IPS-18c (cell line): ENCODE measurements at regions not wholly inside any gene's neighbourhood (a gene's known extent, or its start where the extent isn't known, plus 50 kb on each side); places are given as distances from the start of the nearest gene placed in this dataset.

Experiments used
- H3K4me3 ChIP-seq: 2 replicates; pipeline ENCODE4 v1.7.0; 2013; ENCODE audit warnings: low read depth, mild to moderate bottlenecking, low read length, moderate library complexity; ENCODE audit not compliant: insufficient read depth
- H3K9me3 ChIP-seq: one replicate; pipeline ENCODE4 v1.6.1; 2013; ENCODE audit warnings: mild to moderate bottlenecking, low read length, moderate library complexity; ENCODE audit not compliant: control insufficient read depth, insufficient read depth

- H3K9me3 ChIP-seq: no peaks in the 10 kb centered on the region
- H3K4me3 ChIP-seq: no peak overlapping the region
Measured at GRCh38 chr4:151990201-151990600, 229.4 kb upstream of the GATB start.

DNA sequence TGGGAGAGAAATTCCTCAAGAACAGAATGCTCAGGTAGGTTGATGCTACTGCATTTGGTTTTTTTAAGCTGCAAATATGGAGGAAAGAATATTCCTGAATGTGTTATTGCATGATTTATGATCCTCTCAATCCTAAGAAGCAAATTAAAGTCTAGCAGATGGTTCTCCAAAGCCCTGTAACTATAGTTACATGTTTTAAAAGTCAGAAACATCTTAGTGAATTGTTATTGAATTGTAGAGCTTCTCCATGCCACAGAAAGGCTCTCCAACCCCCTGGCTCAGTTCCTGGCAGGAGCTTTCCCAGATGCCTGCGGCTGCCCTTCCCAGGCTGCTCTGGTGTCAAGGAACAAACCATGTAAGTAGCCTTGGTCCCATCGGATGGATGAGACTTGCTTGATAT is 227.8 kb upstream of the GATB start:
- Histone ChIP-seq H3K4me3 (no peak overlapping the region), H3K9me3 (no peaks in the 10 kb centered on the region)

GRCh38 chr4:151987606-151988005 is 226.8 kb upstream of the GATB start:
- no peak overlapping the region for H3K4me3 ChIP-seq

GRCh38 chr4:151983854-151984253 is 223.0 kb upstream of the GATB start:
- no peaks in the 10 kb centered on the region for H3K9me3 ChIP-seq
- no peak overlapping the region for H3K4me3 ChIP-seq

More at GRCh38 chr4:151987606-151988005, 226.8 kb upstream of the GATB start:
- no peaks in the 10 kb centered on the region for H3K9me3 ChIP-seq

DNA sequence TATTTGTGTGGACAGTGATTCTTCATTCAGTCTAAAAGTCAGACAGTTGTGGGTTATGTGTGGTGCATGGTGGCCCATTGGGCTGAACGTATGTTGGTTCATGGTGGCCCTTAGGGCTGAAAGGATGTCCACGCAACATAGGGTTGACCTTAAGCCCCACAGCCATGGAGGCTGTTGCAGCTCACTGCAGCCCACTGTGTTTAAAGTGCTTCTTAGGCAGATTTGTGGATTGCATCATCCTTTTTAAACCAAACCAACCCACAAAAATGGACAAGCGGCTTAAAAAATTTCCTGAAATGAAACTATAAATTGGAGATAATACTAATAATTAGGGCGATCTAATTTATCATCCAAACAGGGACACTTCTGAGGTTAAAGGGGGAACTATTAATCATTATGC is 219.0 kb upstream of the GATB start:
- Histone ChIP-seq H3K4me3 (no peak overlapping the region), H3K9me3 (peaks cover 5% of the 10 kb centered on the region)

- Histone ChIP-seq H3K9me3 (no peaks in the 10 kb centered on the region), H3K4me3 (no peak overlapping the region)
Measured at GRCh38 chr4:151968643-151969042, 207.8 kb upstream of the GATB start.

DNA sequence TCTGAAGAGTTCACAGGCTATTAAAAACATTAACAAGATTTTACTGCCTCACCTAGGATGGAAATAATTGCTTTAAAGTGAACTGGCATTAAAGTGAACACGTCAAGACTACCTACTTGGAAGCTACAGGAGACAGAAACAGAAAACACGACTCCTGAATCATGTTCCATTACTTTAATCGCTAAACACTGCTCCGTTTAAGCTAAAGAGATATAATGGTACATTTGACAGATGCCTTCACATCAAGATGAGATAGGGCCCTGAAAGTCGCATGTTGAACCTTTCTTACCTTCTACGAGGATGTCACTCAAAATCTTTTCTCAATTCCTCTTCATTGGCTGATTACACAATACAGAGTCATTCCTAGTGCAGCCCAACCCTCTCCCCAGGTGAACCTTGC is 206.3 kb upstream of the GATB start:
- H3K9me3 ChIP-seq: no peaks in the 10 kb centered on the region

GRCh38 chr4:151962138-151962823 is 201.5 kb upstream of the GATB start:
- H3K9me3 ChIP-seq: no peaks in the 10 kb centered on the region
- no peak overlapping the region for H3K4me3 ChIP-seq

More for the DNA sequence above, 206.3 kb upstream of the GATB start:
- H3K4me3 ChIP-seq: no peak overlapping the region

- H3K9me3 ChIP-seq: no peaks in the 10 kb centered on the region
- no peak overlapping the region for H3K4me3 ChIP-seq
Measured at GRCh38 chr4:151961456-151961855, 200.6 kb upstream of the GATB start.

GRCh38 chr4:151960449-151961230 is 199.8 kb upstream of the GATB start:
- H3K9me3 ChIP-seq: no peaks in the 10 kb centered on the region

GRCh38 chr4:151957153-151957552 is 196.3 kb upstream of the GATB start:
- Histone ChIP-seq H3K9me3 (no peaks in the 10 kb centered on the region), H3K4me3 (no peak overlapping the region)

More at GRCh38 chr4:151960449-151961230, 199.8 kb upstream of the GATB start:
- no peak overlapping the region for H3K4me3 ChIP-seq

DNA sequence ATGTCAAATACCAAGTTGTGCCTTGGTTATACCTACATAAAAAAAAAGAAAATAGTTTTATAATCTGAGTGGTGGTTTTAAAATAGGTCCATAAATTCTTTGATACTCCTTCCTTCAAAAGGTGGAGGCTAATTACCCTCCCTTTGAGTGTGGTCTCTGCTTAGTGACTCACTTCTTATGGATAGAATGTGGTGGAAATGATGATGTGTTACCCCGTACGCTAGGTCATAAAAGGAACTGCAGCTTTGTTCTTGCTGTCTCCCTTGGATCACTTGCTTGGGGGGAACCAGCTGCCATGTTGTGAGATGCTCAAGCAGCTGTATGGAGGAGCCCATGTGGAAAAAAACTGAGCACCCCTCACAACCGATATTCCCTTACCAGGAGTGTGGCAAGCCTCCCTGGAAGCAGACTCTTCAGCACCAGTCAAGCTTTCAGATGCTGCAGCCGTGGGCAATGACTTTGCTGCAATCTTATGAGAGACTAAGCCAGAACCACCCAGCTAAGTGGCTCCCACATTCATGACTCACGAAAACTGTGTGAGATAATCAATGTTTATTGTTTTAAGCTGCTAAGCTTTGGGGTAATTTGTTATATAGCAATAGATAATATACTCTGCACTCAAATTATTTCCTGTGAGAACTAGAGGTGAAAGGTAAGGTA is 195.0 kb upstream of the GATB start:
- Histone ChIP-seq H3K9me3 (no peaks in the 10 kb centered on the region), H3K4me3 (no peak overlapping the region)

- Histone ChIP-seq H3K4me3 (no peak overlapping the region), H3K9me3 (no peaks in the 10 kb centered on the region)
Measured at GRCh38 chr4:151953795-151954372, 193.1 kb upstream of the GATB start.

DNA sequence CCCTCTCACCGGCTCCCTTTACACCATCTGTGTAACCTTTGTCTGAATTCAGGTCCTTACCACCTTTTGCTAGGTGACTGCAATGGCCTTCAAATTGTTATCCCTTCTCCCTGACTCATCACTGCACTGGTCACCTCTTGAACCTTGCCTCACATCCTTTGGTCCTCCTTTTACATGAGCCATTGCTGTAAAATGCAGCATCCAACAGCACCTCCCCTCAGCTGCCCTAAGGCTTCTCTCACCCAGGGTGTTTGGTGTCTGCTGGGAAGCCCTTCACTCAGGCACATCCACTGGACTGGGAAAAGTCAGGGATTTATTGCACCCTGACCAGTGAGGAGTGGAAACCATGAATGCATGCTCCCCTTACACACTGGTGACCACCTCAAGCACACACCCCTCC is 192.5 kb upstream of the GATB start:
- Histone ChIP-seq H3K9me3 (no peaks in the 10 kb centered on the region), H3K4me3 (no peak overlapping the region)

DNA sequence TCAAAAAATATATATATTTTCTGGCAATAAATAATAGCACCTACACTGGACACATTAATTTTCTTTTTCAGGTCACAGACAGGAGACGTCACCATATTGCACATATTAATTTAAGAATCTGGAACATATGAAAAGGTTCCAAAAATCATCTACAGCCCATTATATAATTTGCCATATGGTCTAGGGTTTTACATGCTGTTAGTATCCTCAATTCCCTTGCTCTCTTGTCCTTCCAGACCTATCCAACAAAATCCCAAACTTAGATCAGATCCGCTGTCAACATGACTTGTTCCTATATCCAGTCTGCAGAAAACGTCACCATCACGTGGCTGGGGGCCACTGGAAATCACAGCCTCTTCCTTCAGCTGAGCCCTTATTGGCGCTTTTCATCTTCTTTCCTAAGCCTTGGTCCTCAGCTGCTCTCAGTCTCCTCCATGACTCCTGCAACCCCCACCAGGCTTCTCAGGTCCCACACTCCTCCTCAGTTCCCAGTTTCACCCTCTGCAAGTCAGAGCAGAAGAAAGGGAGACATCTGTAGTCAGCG is 192.0 kb upstream of the GATB start:
- no peaks in the 10 kb centered on the region for H3K9me3 ChIP-seq
- no peak overlapping the region for H3K4me3 ChIP-seq

GRCh38 chr4:151952137-151952536 is 191.3 kb upstream of the GATB start:
- H3K4me3 ChIP-seq: no peak overlapping the region

GRCh38 chr4:151951671-151952050 is 190.9 kb upstream of the GATB start:
- H3K4me3 ChIP-seq: no peak overlapping the region
- peaks cover 5% of the 10 kb centered on the region for H3K9me3 ChIP-seq

More at GRCh38 chr4:151952137-151952536, 191.3 kb upstream of the GATB start:
- H3K9me3 ChIP-seq: peaks cover under 1% of the 10 kb centered on the region
